A549 (cell line): ENCODE measurements at regions not wholly inside any gene's neighbourhood (a gene's known extent, or its start where the extent isn't known, plus 50 kb on each side); places are given as distances from the start of the nearest gene placed in this dataset.

Experiments
- ATAC-seq, 2 experiments: fragments of 200-7000 bp in 1 of 2; fragments of >200 bp in 1 of 2; cut with Nextera tagmentation in 1 of 2; cut with Tn5 transposase in 1 of 2; 3 replicates each; pipeline versions ENCODE4 v1.8.0 to v1.9.1; 2018 to 2020; ENCODE audit warnings: mild to moderate bottlenecking in 1 of 2, moderate library complexity in 1 of 2
- CTCF ChIA-PET: fragments of 300-600 bp; sonication (Branson Sonifier 250); formaldehyde crosslinking; extraction: SDS; loops from one replicate; lab custom pipeline; 2021; ENCODE audit warnings: antibody characterized with exemption, inconsistent platforms; lab: Yijun Ruan, JAX
- POLR2A ChIA-PET: fragments of 350-600 bp; formaldehyde crosslinking; extraction: SDS; loops from one replicate; lab custom pipeline; 2021; ENCODE audit warnings: antibody characterized with exemption, inconsistent platforms; lab: Yijun Ruan, JAX
- DNase-seq, 2 experiments: peaks; one replicate each; pipeline versions ENCODE4 v3.0.0 to v3.0.0-alpha.2; 2011 to 2016; ENCODE audit warnings: low read depth in 1 of 2, low spot score in 1 of 2
- FAIRE-seq: peaks from 2 replicates; lab custom pipeline; 2011; peaks lifted over from hg19 to GRCh38; lab: Jason Lieb, UNC
- H3K27ac ChIP-seq, 2 experiments: fragments of >200 bp; sonication (Bioruptor Twin); formaldehyde crosslinking; 3 replicates each; pipeline ENCODE4 v1.5.1; 2016 to 2017
- H3K4me1 ChIP-seq: fragments of >200 bp; sonication (Bioruptor Twin); formaldehyde crosslinking; 3 replicates; pipeline ENCODE4 v1.6.1; 2016
- H3K4me2 ChIP-seq: fragments of >200 bp; sonication (Bioruptor Twin); formaldehyde crosslinking; 3 replicates; pipeline ENCODE4 v1.6.1; 2016
- H3K4me3 ChIP-seq: fragments of >200 bp; sonication (Bioruptor Twin); formaldehyde crosslinking; 3 replicates; pipeline ENCODE4 v1.5.1; 2016
- H3K9me3 ChIP-seq: fragments of >200 bp; sonication (Bioruptor Twin); formaldehyde crosslinking; 3 replicates; pipeline ENCODE4 v1.6.1; 2016
- BHLHE40 ChIP-seq: IDR thresholded peaks from 2 replicates; pipeline ENCODE4 v1.6.1; 2012; ENCODE audit warnings: low read depth, low read length, inconsistent platforms
- CBX8 ChIP-seq: fragments of 200-600 bp; sonication (generic); IDR thresholded peaks from 2 replicates; pipeline ENCODE4 v1.6.1; 2016
- CEBPB ChIP-seq, 2 experiments: fragments of >200 bp in 1 of 2; sonication (Bioruptor Twin) in 1 of 2; formaldehyde crosslinking in 1 of 2; IDR thresholded peaks; 2 replicates each; pipeline ENCODE4 v1.6.1; 2012 to 2016
- EHMT2 ChIP-seq: fragments of 200-600 bp; sonication (generic); IDR thresholded peaks from 2 replicates; pipeline ENCODE4 v1.6.1; 2016; ENCODE audit warnings: antibody characterized with exemption, low read depth, mild to moderate bottlenecking, moderate library complexity
- EP300 ChIP-seq, 2 experiments: fragments of >200 bp; sonication (Bioruptor Twin); formaldehyde crosslinking; IDR thresholded peaks; 2 replicates in 1 of 2; 3 replicates in 1 of 2; pipeline ENCODE4 v1.6.1; 2016 to 2017
- FOSB ChIP-seq: fragments of 250-450 bp; sonication (Bioruptor Pico); IDR thresholded peaks from 2 replicates; pipeline ENCODE4 v1.5.0; 2020; ENCODE audit warnings: mild to moderate bottlenecking, moderate library complexity
- FOXS1 ChIP-seq: fragments of 250-450 bp; sonication (Bioruptor Pico); IDR thresholded peaks from 2 replicates; pipeline ENCODE4 v1.5.0; 2020; ENCODE audit warnings: mild to moderate bottlenecking, moderate library complexity
- GATA3 ChIP-seq: IDR thresholded peaks from 2 replicates; pipeline ENCODE4 v1.6.1; 2012; ENCODE audit warnings: borderline replicate concordance
- HOXB5 ChIP-seq: fragments of 250-450 bp; sonication (Bioruptor Pico); IDR thresholded peaks from 2 replicates; pipeline ENCODE4 v1.5.0; 2020; ENCODE audit warnings: mild to moderate bottlenecking, moderate library complexity
- JUNB ChIP-seq: fragments of >200 bp; sonication (Bioruptor Twin); formaldehyde crosslinking; IDR thresholded peaks from 2 replicates; pipeline ENCODE4 v1.6.1; 2016
- MAFK ChIP-seq: fragments of 450-650 bp; IDR thresholded peaks from 2 replicates; pipeline ENCODE4 v1.6.1; 2014; ENCODE audit not compliant: partially characterized antibody
- MYC ChIP-seq: IDR thresholded peaks from 2 replicates; pipeline ENCODE4 v1.6.1; 2012; ENCODE audit warnings: mild to moderate bottlenecking, inconsistent platforms, low read length, improper control_type of control experiment, borderline replicate concordance
- RAD21 ChIP-seq, 2 experiments: fragments of >200 bp in 1 of 2; sonication (Bioruptor Twin) in 1 of 2; formaldehyde crosslinking in 1 of 2; IDR thresholded peaks in 1 of 2; conservative IDR thresholded peaks in 1 of 2; 2 replicates in 1 of 2; 3 replicates in 1 of 2; pipeline ENCODE4 v1.6.1; 2012 to 2018; ENCODE audit warnings: inconsistent platforms in 1 of 2
- RARB ChIP-seq: fragments of 250-450 bp; sonication (Bioruptor Pico); IDR thresholded peaks from 2 replicates; pipeline ENCODE4 v1.8.0; 2021; ENCODE audit warnings: mild to moderate bottlenecking, moderate library complexity
- RFX5 ChIP-seq: fragments of 450-650 bp; IDR thresholded peaks from 2 replicates; pipeline ENCODE4 v1.7.1; 2014; ENCODE audit warnings: antibody characterized with exemption, mild to moderate bottlenecking, moderate library complexity
- RNF2 ChIP-seq: fragments of 200-600 bp; sonication (generic); IDR thresholded peaks from 2 replicates; pipeline ENCODE4 v1.6.1; 2016; ENCODE audit warnings: low read depth, mild to moderate bottlenecking, antibody characterized with exemption, moderate library complexity, borderline replicate concordance
- SMC3 ChIP-seq: fragments of >200 bp; sonication (Bioruptor Twin); formaldehyde crosslinking; IDR thresholded peaks from 3 replicates; pipeline ENCODE4 v1.6.1; 2018; ENCODE audit warnings: inconsistent platforms
- TP53 ChIP-seq: fragments of 250-450 bp; sonication (Bioruptor Pico); IDR thresholded peaks from 2 replicates; pipeline ENCODE4 v1.5.0; 2021; ENCODE audit warnings: mild to moderate bottlenecking, moderate library complexity
- ZFP36 ChIP-seq: fragments of 450-650 bp; IDR thresholded peaks from 2 replicates; pipeline ENCODE4 v1.6.1; 2014; ENCODE audit warnings: borderline replicate concordance; ENCODE audit not compliant: partially characterized antibody
- ZNF302 ChIP-seq: fragments of 250-450 bp; sonication (Bioruptor Pico); IDR thresholded peaks from 2 replicates; pipeline ENCODE4 v1.9.0; 2021; ENCODE audit warnings: inconsistent platforms, mild to moderate bottlenecking, moderate library complexity
- ZSCAN20 ChIP-seq: fragments of 250-450 bp; sonication (Bioruptor Pico); IDR thresholded peaks from 2 replicates; pipeline ENCODE4 v1.8.0; 2022; ENCODE audit warnings: mild to moderate bottlenecking, moderate library complexity
- WGBS: methylation state at CpG from one replicate; pipeline ENCODE4 v1.1.6; 2017; ENCODE audit errors: missing lambda C conversion rate; 5-methylcytosine and 5-hydroxymethylcytosine counted together
- TF ChIP-seq, protein P1 (sequence below): fragments of 200-600 bp; sonication (generic); IDR thresholded peaks from 2 replicates; pipeline ENCODE4 v1.6.1; 2016; ENCODE audit warnings: antibody characterized with exemption, mild to moderate bottlenecking, moderate library complexity
- TF ChIP-seq, protein P2 (sequence below): fragments of >200 bp; sonication (Bioruptor Twin); formaldehyde crosslinking; IDR thresholded peaks from 2 replicates; pipeline ENCODE4 v1.6.1; 2016
- TF ChIP-seq, protein P3 (sequence below): fragments of 150-350 bp; IDR thresholded peaks from 2 replicates; pipeline ENCODE4 v1.6.1; 2014; ENCODE audit warnings: low read depth, mild to moderate bottlenecking, low read length
- TF ChIP-seq, protein P4 (sequence below): fragments of 450-650 bp; IDR thresholded peaks from 2 replicates; pipeline ENCODE4 v1.6.1; 2014; ENCODE audit warnings: antibody characterized with exemption
- TF ChIP-seq, protein P5 (sequence below): fragments of >200 bp; sonication (Bioruptor Twin); formaldehyde crosslinking; IDR thresholded peaks from 3 replicates; pipeline ENCODE4 v1.5.1; 2016

DNA sequence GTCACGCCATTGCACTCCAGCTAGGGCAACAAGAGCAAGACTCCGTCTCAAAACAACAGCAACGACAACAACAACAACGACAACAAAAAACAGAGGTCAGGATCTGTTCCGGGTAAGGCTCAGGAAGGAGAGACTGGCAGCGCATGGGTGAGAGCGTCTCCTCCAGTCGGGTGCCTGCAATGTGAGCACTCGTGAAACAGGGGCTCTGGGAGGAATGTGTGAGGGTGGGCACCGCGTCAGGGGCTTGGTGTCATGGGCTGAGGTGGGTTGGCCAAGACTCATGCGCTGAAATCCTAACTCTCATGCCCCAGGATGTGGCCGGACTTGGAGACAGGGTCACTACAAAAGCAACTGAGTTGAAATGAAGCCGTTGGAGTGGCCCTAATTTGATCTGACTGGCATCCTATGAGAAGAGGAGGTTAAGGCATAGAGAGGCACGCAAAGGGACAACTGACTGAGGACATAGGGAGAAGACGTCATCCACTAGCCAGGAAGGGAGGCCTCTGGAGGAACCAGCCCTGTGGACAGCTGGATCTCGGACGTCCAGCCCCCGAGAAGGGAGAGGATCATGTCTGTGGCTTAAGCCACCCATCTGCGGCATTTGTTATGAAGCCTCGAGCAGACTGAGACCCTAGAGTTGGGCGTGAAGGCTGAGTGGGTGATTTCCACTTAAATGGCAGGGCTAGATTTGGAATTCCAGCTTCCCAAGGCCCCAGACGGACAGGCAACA lies 241.5 kb upstream of the PITRM1 start:
- Histone ChIP-seq H3K9me3 (0 out of 3 replicates have a peak, but pooled peaks cover 5% of the 10 kb centered on the region), H3K4me3 (no peak overlapping the region), H3K27ac (no peak overlapping the region), H3K4me2 (no peak overlapping the region), H3K4me1 (no peaks in the 10 kb centered on the region)
- DNase-seq: no peak
- ATAC-seq: no peak
- no peak for FAIRE-seq
- 81% methylated on average over 23 of the region's 23 CpGs for WGBS
- POLR2A ChIA-PET: no interaction called here
- CTCF ChIA-PET: no interaction called here
- TF ChIP-seq SMC3 (no peak), RARB (CRISPR knock-in tag) (no peak), ZFP36 (no peak), HOXB5 (CRISPR knock-in tag) (no peak), TP53 (CRISPR knock-in tag) (no peak), CBX8 (no peak), GATA3 (no peak), RFX5 (no peak), BHLHE40 (no peak), MYC (no peak), FOXS1 (CRISPR knock-in tag) (no peak), CEBPB (IDR thresholded peaks at IDR 0.05) (no peak)
- TF ChIP-seq, protein P1, sequence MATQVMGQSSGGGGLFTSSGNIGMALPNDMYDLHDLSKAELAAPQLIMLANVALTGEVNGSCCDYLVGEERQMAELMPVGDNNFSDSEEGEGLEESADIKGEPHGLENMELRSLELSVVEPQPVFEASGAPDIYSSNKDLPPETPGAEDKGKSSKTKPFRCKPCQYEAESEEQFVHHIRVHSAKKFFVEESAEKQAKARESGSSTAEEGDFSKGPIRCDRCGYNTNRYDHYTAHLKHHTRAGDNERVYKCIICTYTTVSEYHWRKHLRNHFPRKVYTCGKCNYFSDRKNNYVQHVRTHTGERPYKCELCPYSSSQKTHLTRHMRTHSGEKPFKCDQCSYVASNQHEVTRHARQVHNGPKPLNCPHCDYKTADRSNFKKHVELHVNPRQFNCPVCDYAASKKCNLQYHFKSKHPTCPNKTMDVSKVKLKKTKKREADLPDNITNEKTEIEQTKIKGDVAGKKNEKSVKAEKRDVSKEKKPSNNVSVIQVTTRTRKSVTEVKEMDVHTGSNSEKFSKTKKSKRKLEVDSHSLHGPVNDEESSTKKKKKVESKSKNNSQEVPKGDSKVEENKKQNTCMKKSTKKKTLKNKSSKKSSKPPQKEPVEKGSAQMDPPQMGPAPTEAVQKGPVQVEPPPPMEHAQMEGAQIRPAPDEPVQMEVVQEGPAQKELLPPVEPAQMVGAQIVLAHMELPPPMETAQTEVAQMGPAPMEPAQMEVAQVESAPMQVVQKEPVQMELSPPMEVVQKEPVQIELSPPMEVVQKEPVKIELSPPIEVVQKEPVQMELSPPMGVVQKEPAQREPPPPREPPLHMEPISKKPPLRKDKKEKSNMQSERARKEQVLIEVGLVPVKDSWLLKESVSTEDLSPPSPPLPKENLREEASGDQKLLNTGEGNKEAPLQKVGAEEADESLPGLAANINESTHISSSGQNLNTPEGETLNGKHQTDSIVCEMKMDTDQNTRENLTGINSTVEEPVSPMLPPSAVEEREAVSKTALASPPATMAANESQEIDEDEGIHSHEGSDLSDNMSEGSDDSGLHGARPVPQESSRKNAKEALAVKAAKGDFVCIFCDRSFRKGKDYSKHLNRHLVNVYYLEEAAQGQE: no peak
- TF ChIP-seq, protein P2, sequence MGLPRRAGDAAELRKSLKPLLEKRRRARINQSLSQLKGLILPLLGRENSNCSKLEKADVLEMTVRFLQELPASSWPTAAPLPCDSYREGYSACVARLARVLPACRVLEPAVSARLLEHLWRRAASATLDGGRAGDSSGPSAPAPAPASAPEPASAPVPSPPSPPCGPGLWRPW: no peak

GRCh38 chr10:3412646-3413045 lies 240.1 kb upstream of the PITRM1 start:
- FAIRE-seq: no peak
- H3K4me2 ChIP-seq: no peak overlapping the region
- no peak for TF ChIP-seq EHMT2
- no peak for TF ChIP-seq JUNB
- TF ChIP-seq MYC: no peak
- TF ChIP-seq, all 56 proteins: peak for 0
- 0 out of 3 replicates have a peak, but pooled peaks cover 5% of the 10 kb centered on the region for H3K9me3 ChIP-seq
- POLR2A ChIA-PET: no interaction called here
- CTCF ChIA-PET: no interaction called here
- 74% methylated on average over 14 of the region's 16 CpGs for WGBS
- no peak overlapping the region for H3K4me3 ChIP-seq
- H3K4me1 ChIP-seq: no peaks in the 10 kb centered on the region
- ATAC-seq (no peak), DNase-seq (no peak)
- no peak overlapping the region for H3K27ac ChIP-seq

- WGBS: 75% methylated on average over 5 of the region's 5 CpGs
- no peak for FAIRE-seq
- Histone ChIP-seq H3K4me1 (no peaks in the 10 kb centered on the region), H3K9me3 (0 out of 3 replicates have a peak, but pooled peaks cover 5% of the 10 kb centered on the region), H3K4me2 (no peak overlapping the region), H3K4me3 (no peak overlapping the region), H3K27ac (no peak overlapping the region)
- ATAC-seq: no peak
- TF ChIP-seq ZNF302 (CRISPR knock-in tag) (no peak), RAD21 (conservative IDR thresholded peaks at IDR 0.05 in 1 of 2, IDR thresholded peaks at IDR 0.05 in 1 of 2) (no peak), FOSB (CRISPR knock-in tag) (no peak), MAFK (no peak), EP300 (IDR thresholded peaks at IDR 0.05) (no peak), ZSCAN20 (CRISPR knock-in tag) (no peak), RNF2 (no peak), CEBPB (IDR thresholded peaks at IDR 0.05) (no peak)
- TF ChIP-seq, protein P3, sequence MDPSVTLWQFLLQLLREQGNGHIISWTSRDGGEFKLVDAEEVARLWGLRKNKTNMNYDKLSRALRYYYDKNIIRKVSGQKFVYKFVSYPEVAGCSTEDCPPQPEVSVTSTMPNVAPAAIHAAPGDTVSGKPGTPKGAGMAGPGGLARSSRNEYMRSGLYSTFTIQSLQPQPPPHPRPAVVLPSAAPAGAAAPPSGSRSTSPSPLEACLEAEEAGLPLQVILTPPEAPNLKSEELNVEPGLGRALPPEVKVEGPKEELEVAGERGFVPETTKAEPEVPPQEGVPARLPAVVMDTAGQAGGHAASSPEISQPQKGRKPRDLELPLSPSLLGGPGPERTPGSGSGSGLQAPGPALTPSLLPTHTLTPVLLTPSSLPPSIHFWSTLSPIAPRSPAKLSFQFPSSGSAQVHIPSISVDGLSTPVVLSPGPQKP: no peak
- TF ChIP-seq, protein P4, sequence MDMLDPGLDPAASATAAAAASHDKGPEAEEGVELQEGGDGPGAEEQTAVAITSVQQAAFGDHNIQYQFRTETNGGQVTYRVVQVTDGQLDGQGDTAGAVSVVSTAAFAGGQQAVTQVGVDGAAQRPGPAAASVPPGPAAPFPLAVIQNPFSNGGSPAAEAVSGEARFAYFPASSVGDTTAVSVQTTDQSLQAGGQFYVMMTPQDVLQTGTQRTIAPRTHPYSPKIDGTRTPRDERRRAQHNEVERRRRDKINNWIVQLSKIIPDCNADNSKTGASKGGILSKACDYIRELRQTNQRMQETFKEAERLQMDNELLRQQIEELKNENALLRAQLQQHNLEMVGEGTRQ: no peak
- TF ChIP-seq, protein P5, sequence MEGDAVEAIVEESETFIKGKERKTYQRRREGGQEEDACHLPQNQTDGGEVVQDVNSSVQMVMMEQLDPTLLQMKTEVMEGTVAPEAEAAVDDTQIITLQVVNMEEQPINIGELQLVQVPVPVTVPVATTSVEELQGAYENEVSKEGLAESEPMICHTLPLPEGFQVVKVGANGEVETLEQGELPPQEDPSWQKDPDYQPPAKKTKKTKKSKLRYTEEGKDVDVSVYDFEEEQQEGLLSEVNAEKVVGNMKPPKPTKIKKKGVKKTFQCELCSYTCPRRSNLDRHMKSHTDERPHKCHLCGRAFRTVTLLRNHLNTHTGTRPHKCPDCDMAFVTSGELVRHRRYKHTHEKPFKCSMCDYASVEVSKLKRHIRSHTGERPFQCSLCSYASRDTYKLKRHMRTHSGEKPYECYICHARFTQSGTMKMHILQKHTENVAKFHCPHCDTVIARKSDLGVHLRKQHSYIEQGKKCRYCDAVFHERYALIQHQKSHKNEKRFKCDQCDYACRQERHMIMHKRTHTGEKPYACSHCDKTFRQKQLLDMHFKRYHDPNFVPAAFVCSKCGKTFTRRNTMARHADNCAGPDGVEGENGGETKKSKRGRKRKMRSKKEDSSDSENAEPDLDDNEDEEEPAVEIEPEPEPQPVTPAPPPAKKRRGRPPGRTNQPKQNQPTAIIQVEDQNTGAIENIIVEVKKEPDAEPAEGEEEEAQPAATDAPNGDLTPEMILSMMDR: no peak
- ChIA-PET POLR2A (no interaction called here), CTCF (no interaction called here)
- no peak for DNase-seq
Measured at GRCh38 chr10:3412071-3412582, 239.5 kb upstream of the PITRM1 start.
